ENCODE measurements at regions not wholly inside any gene's neighbourhood (a gene's known extent, or its start where the extent isn't known, plus 50 kb on each side); places are given as distances from the start of the nearest gene placed in this dataset.
"Not testable (repeated sequence)": the region's sequence is repeated elsewhere in the genome, so short reads cannot be mapped to it uniquely, and the experiment has no call there.

GRCh38 chr7:32669173-32669870 lies 174.0 kb downstream of the AVL9 start:
- CTCF ChIA-PET: interaction anchor here (0.6 kb wide), 1 partner anchor 600 kb away, joined by 8 read pairs; no protein-coding TSS in a partner anchor
- intact Hi-C loops (cut with micrococcal nuclease); H3K23ac ChIP-seq (ENCODE audit: low read depth, low read length); POLR2A ChIA-PET (ENCODE audit: unreplicated experiment); H4K20me1 ChIP-seq (ENCODE audit: insufficient read depth, low read length); H3K56ac ChIP-seq (ENCODE audit: extremely low read depth, insufficient read depth, low read length); dilution Hi-C loops (cut with HindIII; ENCODE audit: low sequenced_read_pairs, unreplicated experiment); H3K36me3 ChIP-seq (ENCODE audit: control insufficient read depth, insufficient read depth, low read length); H3K79me1 ChIP-seq (ENCODE audit: low read depth in 1 of 2, low read length in 2 of 2); H3K9me3 ChIP-seq (ENCODE audit: control insufficient read depth, insufficient read depth, low read length); H2BK15ac ChIP-seq (ENCODE audit: low read depth, low read length); BruUV-seq (replicated peaks); H3K4me2 ChIP-seq (ENCODE audit: low read depth, low read length); H4K5ac ChIP-seq (ENCODE audit: low read depth, low read length); H3K9me1 ChIP-seq (ENCODE audit: insufficient read depth, low read length); in situ Hi-C loops (cut with MboI; ENCODE audit: low sequenced_read_pairs); H3K9ac ChIP-seq (ENCODE audit: low read depth, low read length); H3K27me3 ChIP-seq (ENCODE audit: control insufficient read depth, insufficient read depth, low read length); H3K4me1 ChIP-seq (ENCODE audit: control insufficient read depth, insufficient read depth, low read length); H3K4me3 ChIP-seq (ENCODE audit: insufficient read depth, low read depth, low read length); H2AK9ac ChIP-seq (replicated peaks; ENCODE audit: low read depth, low read length, poor library complexity); H2AK5ac ChIP-seq (ENCODE audit: low read depth, low read length): not testable (repeated sequence)
- no CpG with 5 or more reads among the region's 3 CpGs for WGBS, 2 experiments (ENCODE audit: extremely low coverage in 2 of 2, insufficient read length in 1 of 2)
- DNase-seq: peak; percentile 64
- Histone ChIP-seq H3K14ac (replicated peaks; ENCODE audit: low read depth, low read length) (0 out of 2 replicates have a peak overlapping the region, but pooled peaks have one; percentile 29), H4K91ac (ENCODE audit: insufficient read depth, low read depth, low read length) (peak overlapping the region; percentile 48; the same call in 1 of the 2 replicates), H2BK20ac (ENCODE audit: low read depth, low read length) (peak overlapping the region; percentile 26; the same call in 1 of the 2 replicates), H3K18ac (ENCODE audit: low read depth, low read length) (peak overlapping the region; percentile 74), H3K4ac (ENCODE audit: low read depth, low read length) (peak overlapping the region; percentile 85), H2AFZ (replicated peaks; ENCODE audit: low read length, poor library complexity) (peak overlapping the region; percentile 43), H2BK5ac (ENCODE audit: low read depth, low read length, poor library complexity, severe bottlenecking) (peak overlapping the region; percentile 66), H2BK120ac (ENCODE audit: low read depth, low read length) (peak overlapping the region; percentile 75), H4K8ac (ENCODE audit: low read depth in 2 of 2, low read length in 2 of 2) (peak overlapping the region in 1 of 2 experiments; percentile 66; a peak in 2 of 4 replicates), H3K27ac (ENCODE audit: insufficient read depth, low read length) (peak overlapping the region; percentile 34; the same call in 1 of the 2 replicates)
- peak; percentile 80 for TF ChIP-seq NFE2L2 (IDR thresholded peaks at IDR 0.05; ENCODE audit: low read depth, low read length)
- peak; percentile 73 for ATAC-seq (ENCODE audit: low read depth)

GRCh38 chr7:32668387-32669097 lies 173.3 kb downstream of the AVL9 start:
- H3K18ac ChIP-seq (ENCODE audit: low read depth, low read length); H3K56ac ChIP-seq (ENCODE audit: extremely low read depth, insufficient read depth, low read length); H3K9me3 ChIP-seq (ENCODE audit: control insufficient read depth, insufficient read depth, low read length); H4K91ac ChIP-seq (ENCODE audit: insufficient read depth, low read depth, low read length); POLR2A ChIA-PET (ENCODE audit: unreplicated experiment); H3K36me3 ChIP-seq (ENCODE audit: control insufficient read depth, insufficient read depth, low read length); H2BK120ac ChIP-seq (ENCODE audit: low read depth, low read length); CTCF ChIA-PET; H3K14ac ChIP-seq (replicated peaks; ENCODE audit: low read depth, low read length); H4K20me1 ChIP-seq (ENCODE audit: insufficient read depth, low read length); H3K79me1 ChIP-seq (ENCODE audit: low read depth in 1 of 2, low read length in 2 of 2); H3K9me1 ChIP-seq (ENCODE audit: insufficient read depth, low read length); H2AFZ ChIP-seq (replicated peaks; ENCODE audit: low read length, poor library complexity); dilution Hi-C loops (cut with HindIII; ENCODE audit: low sequenced_read_pairs, unreplicated experiment); H2BK15ac ChIP-seq (ENCODE audit: low read depth, low read length); H2AK9ac ChIP-seq (replicated peaks; ENCODE audit: low read depth, low read length, poor library complexity); H3K4me3 ChIP-seq (ENCODE audit: insufficient read depth, low read depth, low read length); H3K4me1 ChIP-seq (ENCODE audit: control insufficient read depth, insufficient read depth, low read length); H3K27me3 ChIP-seq (ENCODE audit: control insufficient read depth, insufficient read depth, low read length); H3K9ac ChIP-seq (ENCODE audit: low read depth, low read length); H3K23ac ChIP-seq (ENCODE audit: low read depth, low read length); BruUV-seq (replicated peaks); intact Hi-C loops (cut with micrococcal nuclease); H2AK5ac ChIP-seq (ENCODE audit: low read depth, low read length); H3K4me2 ChIP-seq (ENCODE audit: low read depth, low read length); H4K8ac ChIP-seq (ENCODE audit: low read depth in 2 of 2, low read length in 2 of 2); H2BK20ac ChIP-seq (ENCODE audit: low read depth, low read length); in situ Hi-C loops (cut with MboI; ENCODE audit: low sequenced_read_pairs); H4K5ac ChIP-seq (ENCODE audit: low read depth, low read length): not testable (repeated sequence)
- Histone ChIP-seq H3K27ac (ENCODE audit: insufficient read depth, low read length) (peak overlapping the region; percentile 20; the same call in 1 of the 2 replicates), H2BK5ac (ENCODE audit: low read depth, low read length, poor library complexity, severe bottlenecking) (peak overlapping the region; percentile 66), H3K4ac (ENCODE audit: low read depth, low read length) (peak overlapping the region; percentile 85; the same call in 1 of the 2 replicates)
- 80% methylated on average over 1 of the region's 3 CpGs; no CpG with 5 or more reads in 1 of the 2 experiments for WGBS, 2 experiments (ENCODE audit: extremely low coverage in 2 of 2, insufficient read length in 1 of 2)
- peak; percentile 51 for DNase-seq
- ATAC-seq (ENCODE audit: low read depth): peak; percentile 69
